ENCODE measurements at regions not wholly inside any gene's neighbourhood (a gene's known extent, or its start where the extent isn't known, plus 50 kb on each side); places are given as distances from the start of the nearest gene placed in this dataset.
A peak's percentile ranks its signal among the peaks of the same experiment; 100 is the strongest.

- TF ChIP-seq CTCF (conservative IDR thresholded peaks at IDR 0.05): no peak
- H3K27ac ChIP-seq: peak overlapping the region; percentile 87
These were observed 73.0 kb upstream of the CLCN4 start for GRCh38 chrX:10083809-10084208.

GRCh38 chrX:10085223-10085622, 71.6 kb upstream of the CLCN4 start:
- H3K27ac ChIP-seq: peak overlapping the region; percentile 87
- TF ChIP-seq CTCF (conservative IDR thresholded peaks at IDR 0.05): no peak

- no peak overlapping the region for H3K27ac ChIP-seq
- no peak for TF ChIP-seq CTCF (conservative IDR thresholded peaks at IDR 0.05)
These were observed 70.1 kb upstream of the CLCN4 start for GRCh38 chrX:10086676-10087075.

- no peak overlapping the region for H3K27ac ChIP-seq
- no peak for TF ChIP-seq CTCF (conservative IDR thresholded peaks at IDR 0.05)
These were observed 69.4 kb upstream of the CLCN4 start for GRCh38 chrX:10087391-10087790.

GRCh38 chrX:10089378-10089795, 67.4 kb upstream of the CLCN4 start:
- TF ChIP-seq CTCF (conservative IDR thresholded peaks at IDR 0.05): no peak
- H3K27ac ChIP-seq: peak overlapping the region; percentile 70

GRCh38 chrX:10090319-10090718, 66.5 kb upstream of the CLCN4 start:
- TF ChIP-seq CTCF (conservative IDR thresholded peaks at IDR 0.05): no peak
- peak overlapping the region; percentile 70 for H3K27ac ChIP-seq

GRCh38 chrX:10095246-10095645, 61.5 kb upstream of the CLCN4 start:
- no peak for TF ChIP-seq CTCF (conservative IDR thresholded peaks at IDR 0.05)
- H3K27ac ChIP-seq: no peak overlapping the region
